GM19023 (cell line): ENCODE measurements at regions not wholly inside any gene's neighbourhood (a gene's known extent, or its start where the extent isn't known, plus 50 kb on each side); places are given as distances from the start of the nearest gene placed in this dataset.

Experiments used
- ATAC-seq: cut with Tn5 transposase; IDR thresholded peaks from one replicate; pipeline ENCODE4 v1.9.1; 2021; ENCODE audit warnings: mild to moderate bottlenecking, moderate library complexity; ENCODE audit not compliant: unreplicated experiment

- ATAC-seq, result no peak
Measured at GRCh38 chr10:120982507-120982906, 131.3 kb downstream of the WDR11 start.

DNA sequence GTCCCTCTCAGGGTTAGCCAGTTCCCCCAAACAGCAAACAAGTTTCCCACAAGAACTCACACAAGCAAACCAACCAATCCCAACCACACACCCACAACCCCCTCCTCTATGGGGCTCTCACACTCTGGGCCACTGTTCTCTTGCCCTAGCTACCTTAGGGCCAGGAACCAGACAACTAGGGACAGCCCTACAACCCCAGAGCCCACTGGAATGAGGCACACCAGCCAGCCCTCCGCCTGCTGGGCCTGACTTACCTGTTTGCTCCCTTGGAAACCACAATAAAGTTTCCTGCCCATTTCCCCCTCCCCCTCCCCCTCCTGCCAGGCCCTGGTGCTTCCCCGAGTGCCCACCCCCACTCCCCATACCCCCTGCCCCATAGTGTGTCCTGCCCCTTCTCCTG is 132.6 kb downstream of the WDR11 start:
- ATAC-seq, result no peak

GRCh38 chr10:120984221-120984620 is 133.1 kb downstream of the WDR11 start:
- no peak for ATAC-seq

DNA sequence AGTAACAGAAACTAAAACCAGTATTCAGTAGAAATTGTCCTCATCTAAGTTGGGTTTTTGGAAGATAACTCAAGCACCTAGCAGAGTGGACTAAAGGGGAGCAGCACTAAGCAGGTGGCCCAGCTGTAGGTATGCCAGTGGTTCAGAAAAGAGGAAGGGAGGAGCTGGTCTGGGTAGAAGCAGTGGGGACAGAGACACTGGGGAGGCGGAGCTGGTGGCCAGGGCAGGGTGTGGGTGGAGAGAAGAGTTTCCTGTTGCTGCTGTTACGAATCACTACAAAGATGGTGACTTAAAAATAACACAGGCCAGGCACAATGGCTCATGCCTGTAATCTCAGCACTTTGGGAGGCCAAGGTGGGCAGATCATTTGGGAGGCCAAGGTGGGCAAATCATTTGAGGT is 136.2 kb downstream of the WDR11 start:
- ATAC-seq, result no peak

- ATAC-seq, result no peak
Measured at GRCh38 chr10:120988751-120989150, 137.6 kb downstream of the WDR11 start.

DNA sequence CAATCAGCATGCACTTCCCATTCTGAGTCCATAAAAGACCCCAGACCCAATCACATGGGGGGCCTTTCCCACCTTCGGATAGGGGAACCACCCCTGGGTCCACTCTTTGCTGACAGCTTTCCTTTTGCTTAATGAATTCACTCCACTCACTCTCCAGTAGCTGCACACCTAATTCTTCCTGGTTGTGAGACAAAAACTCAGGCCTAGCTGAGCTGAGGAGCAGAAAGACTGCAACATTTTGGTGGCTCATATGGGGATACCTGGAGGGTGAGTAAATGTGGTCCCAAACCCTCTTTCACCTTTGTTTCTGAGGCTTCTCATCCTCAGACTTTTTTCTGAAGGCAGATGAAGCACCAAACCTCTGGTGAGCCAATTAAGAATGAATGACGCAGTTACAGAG is 138.1 kb downstream of the WDR11 start:
- ATAC-seq, result no peak

DNA sequence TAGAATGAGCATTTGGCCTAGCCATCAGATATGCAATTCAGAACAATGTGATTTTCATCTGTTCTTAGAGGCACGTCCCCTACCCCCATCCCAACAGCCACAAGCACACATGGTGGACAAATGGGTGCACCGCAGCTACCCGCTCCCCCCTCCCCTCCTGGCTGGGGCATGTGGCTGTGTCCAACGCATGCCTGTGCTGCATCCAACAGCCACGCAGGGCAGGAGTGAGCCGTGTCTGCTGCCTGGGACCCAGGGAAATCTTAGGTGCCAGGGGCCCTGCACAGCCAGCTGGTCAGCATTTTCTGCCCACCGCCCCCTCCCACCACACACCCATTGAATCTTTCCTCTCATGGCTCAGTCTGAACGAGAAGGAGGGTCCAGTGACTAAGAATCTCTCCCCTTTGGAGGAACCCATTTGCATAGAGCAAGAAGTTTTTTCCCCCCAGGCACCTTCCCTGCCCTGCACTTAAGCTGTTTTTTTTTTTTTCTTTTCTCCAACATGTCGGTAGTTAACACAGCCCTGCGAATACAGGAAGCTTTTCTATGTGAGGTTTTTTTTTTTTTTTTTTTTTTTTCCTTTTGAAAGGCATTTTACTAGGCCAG is 138.9 kb downstream of the WDR11 start:
- ATAC-seq, result no peak

DNA sequence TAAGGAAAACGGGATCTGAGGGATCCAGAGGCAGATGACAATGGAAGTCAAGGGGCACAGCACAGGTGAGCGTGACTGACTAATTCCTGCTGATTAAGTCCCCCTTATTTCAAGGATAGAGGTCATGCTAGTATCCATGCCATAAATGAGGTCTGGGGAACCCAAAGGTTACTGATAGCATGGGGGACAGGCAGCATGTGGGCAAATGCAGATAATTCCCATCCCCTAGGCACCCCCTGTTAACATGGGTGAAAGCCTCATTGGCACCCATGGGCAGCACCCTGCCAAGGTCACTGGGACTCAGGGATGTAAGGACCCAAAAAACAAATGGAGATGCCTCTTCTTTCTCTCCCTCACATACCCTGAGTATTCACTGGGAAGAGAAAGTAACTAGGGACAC is 139.7 kb downstream of the WDR11 start:
- no peak for ATAC-seq

GRCh38 chr10:120993089-120993488 is 141.9 kb downstream of the WDR11 start:
- no peak for ATAC-seq

DNA sequence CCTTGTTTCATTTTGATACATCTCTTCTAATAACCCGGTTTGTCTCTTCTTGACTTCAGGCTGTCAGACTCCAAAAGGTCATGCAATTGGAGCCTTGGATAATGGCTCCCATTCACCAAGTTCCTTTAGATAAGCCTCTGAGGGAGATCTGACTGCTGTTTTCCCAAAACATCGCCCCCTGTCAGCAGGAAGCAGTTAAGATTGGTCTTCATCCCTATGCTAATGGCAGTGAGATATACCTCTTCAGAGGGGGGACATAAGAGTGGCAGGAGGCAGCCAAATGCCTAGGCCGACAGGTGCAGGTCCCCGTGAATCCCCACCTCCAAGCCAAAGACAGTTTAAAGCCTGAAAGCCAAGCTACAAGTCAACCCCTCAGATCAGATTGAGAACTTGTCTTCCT is 144.6 kb downstream of the WDR11 start:
- no peak for ATAC-seq

DNA sequence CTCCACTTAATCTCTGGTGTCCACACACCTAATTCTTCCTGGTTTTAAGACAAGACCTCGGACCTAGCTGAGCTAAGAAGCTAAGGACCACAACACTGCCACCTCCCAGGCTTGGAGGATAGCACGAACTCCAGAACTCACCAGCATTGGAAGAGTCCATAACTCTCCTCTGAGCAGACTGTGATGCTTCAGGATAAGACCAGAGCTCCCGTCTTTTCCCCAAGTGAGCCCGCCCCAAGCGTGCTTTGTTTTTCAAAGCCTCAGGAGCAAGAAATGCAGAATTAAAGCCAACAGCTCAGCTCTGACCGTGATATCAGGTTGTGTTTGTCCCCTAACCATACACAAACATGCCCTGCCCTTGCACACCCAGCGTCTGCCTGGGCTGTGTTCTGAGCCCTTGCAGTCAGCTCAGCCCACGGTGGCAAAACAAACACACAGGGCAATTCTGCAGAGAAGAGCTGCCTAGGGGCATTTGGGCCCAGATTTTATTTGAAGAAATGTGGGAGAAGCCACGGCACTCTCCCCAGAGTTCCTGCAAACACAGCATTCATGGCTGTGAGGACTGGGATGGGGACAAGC is 145.4 kb downstream of the WDR11 start:
- ATAC-seq, result no peak

DNA sequence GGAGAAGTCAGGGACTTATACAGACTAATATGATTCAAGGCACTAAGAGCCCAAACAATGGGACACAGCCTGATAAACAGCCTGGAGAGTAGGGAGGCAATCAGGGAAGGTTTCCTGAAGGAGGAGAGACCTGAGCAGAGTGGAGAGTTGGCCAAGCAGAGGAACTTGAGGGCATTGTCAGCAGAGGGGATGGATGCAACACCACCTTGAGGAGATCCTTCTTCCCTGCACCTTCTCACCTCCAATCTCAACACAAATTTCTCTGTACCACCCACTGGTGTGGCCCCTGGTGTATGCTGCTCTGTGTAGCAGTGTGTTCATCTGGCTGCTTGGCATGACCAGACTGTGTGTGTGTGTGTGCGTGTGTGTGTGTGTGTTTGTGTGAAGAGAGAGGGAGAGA is 146.2 kb downstream of the WDR11 start:
- ATAC-seq, result no peak

DNA sequence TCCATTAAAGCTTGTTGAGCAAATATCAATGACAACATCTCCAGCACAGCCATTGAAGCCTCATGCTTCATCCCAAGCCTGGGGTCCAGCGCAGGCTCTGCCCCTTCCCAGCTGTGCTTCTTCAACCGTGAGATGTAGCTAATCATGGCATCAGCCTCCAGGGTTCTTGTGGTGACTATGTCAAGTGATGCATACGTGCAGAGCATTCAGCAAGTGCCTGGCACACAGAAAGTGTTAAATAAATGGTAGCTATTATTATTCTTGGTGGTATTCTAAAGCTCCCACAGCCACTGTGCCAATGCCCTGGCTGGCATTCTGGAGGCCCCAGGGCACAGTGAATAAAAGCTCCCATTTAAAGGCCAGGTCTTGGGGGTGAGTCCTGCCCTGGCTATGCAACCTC is 146.6 kb downstream of the WDR11 start:
- no peak for ATAC-seq

DNA sequence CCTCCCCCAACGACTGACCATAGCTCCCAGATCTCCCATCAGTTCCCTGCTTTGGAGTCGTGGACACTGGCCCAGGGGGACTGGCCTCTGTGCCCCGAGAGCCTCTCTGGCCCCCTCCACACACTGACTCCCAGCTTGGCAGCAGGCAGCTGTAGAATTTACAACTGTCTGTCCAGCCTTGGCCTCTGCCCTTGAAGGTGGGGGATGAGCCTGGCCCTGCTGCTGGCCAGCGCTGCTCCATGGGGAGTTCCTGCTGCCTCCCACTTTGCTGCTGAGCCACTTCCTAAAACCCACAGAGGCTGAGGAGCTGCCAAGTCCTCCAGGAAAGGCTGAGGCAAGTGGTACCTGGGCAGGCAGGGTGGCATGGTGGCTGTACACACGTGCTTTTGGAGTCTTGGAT is 147.1 kb downstream of the WDR11 start:
- ATAC-seq, result no peak

DNA sequence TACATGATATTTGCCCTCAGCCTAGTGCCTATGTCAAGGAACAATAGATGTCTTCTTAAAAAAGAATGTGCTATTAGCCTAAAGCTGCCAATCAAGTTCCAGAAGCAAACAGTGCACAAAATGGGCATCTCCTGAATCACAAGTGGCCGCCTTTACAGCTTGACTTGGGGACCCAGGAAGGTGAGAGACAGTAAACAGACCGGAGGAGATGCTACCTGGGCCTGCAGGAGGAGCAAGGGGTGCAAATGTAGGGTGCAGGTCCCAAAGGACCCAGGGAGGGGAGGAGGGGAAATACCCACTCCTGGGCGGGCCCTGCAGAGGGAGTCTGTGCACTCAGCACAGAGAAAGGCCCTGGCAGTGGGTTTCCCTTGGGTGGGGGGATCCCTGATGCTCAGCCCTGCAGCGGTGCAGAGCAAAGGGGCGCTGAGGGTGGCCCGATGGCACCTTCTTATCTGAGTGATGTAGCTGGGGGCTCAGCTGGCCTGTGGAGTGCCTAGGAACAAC is 147.7 kb downstream of the WDR11 start:
- no peak for ATAC-seq

DNA sequence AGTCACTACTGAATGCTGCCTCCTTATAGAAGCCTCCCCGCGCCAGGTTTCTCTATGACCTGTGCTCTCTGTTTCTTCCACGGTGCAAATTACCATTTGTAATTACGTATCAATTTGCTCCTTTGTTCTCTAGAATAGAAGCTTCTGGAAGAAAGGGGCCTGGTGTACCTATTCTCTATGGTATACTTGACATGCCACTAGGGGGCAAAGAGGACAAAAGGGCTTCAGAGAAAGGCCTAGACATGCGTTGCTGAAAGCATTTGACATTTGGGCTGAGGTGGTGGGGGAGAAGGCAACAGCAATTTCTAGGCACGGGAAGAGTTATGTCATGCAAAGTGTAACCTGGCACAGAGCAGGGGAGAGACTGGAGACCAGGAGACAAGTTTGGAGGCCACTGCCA is 148.7 kb downstream of the WDR11 start:
- ATAC-seq, result no peak

- no peak for ATAC-seq
Measured at GRCh38 chr10:121002586-121003205, 151.5 kb downstream of the WDR11 start.

DNA sequence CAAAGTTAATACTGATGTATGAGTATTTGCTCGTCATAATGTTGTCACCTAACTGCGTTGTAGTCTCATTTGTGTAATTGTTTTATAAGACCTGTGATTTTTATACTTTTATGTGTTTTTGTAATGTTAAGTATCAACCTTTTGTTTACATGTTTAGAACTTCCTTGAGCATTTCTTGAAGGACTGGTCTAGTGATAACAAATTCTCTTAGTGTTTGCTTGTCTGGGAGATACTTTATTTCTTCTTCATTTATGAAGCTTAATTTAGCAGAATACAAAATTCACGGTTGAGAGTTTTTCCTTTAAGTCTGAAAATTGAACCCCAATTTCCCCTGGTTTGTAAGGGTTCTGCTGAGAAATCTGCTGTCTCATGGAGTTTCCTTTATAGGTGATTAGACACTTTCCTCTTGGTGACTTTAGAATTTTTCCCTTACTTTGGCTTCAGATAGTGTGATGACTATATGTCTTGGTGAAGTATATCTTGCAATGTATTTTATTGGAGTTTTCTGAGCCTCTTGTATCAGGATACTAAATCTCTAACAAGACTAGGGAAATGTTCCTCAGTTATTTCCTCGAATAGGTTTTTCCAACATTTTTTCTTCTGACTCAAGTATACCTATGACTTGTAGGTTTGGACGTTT is 154.9 kb downstream of the WDR11 start:
- ATAC-seq, result no peak

DNA sequence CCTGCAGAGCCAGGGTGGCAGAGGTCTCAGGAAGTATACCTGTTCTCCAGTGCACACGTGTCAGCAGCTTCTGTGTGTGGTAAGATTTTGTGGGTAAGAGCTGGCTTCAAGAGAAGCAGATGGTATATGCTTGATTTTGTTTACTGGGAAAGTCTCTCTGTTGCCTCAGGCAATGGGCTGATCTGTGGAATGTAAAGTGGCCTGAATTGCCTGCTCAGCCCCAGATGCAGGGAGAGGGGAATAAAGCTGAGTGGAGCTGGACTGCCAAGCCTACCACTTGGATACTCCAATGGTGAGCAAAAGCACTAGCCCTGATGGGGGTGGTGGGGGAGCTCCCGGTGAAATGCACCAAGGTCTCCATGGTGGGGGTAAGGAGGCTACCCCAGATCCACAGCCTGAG is 156.1 kb downstream of the WDR11 start:
- no peak for ATAC-seq

GRCh38 chr10:121015916-121016315 is 164.8 kb downstream of the WDR11 start:
- ATAC-seq, result no peak

DNA sequence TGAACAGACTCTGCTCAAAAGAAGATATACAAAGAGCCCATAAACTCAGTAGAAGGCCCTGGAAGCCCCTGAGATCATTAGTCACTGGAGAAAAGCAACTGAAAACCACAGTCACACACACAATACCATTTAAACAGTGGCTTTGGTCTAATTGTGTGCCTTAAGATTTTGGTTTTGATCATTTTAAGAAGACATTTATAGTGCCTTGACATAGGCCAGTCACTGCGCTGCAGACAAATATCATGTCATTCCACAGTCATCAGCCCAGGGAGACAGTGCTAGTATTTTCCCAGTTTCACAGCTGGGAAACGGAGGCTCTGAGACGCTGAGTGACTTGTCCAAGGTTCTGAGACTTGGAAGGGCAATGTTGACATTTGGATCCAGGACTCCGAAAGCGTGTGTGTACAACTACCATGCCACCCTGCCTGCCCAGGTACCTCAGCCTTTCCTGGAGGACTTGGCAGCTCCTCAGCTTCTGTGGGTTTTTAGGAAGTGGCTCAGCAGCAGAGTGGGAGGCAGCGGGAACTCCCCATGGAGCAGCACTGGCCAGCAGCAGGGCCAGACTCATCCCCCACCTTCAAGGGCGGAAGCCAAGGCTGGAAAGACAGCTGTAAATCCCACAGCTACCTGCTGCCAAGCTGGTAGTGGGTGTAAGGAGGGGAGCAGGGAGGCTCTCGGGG is 173.9 kb downstream of the WDR11 start:
- no peak for ATAC-seq

GRCh38 chr10:121025731-121026130 is 174.6 kb downstream of the WDR11 start:
- no peak for ATAC-seq
